ENCODE measurements at regions not wholly inside any gene's neighbourhood (a gene's known extent, or its start where the extent isn't known, plus 50 kb on each side); places are given as distances from the start of the nearest gene placed in this dataset.
"Not testable (repeated sequence)": the region's sequence is repeated elsewhere in the genome, so short reads cannot be mapped to it uniquely, and the experiment has no call there.

GRCh38 chr10:59975918-59976317, 69.6 kb upstream of the CCDC6 start:
- H3K36me3 ChIP-seq; H3K4me1 ChIP-seq; H3K27me3 ChIP-seq; ATAC-seq; H3K4me3 ChIP-seq; intact Hi-C loops (cut with DNase I); H3K27ac ChIP-seq; DNase-seq: not testable (repeated sequence)
- peaks cover 10% of the 10 kb centered on the region for H3K9me3 ChIP-seq

GRCh38 chr10:59971915-59972314, 65.6 kb upstream of the CCDC6 start:
- peak; percentile 87 for ATAC-seq
- DNase-seq = no peak
- Histone ChIP-seq H3K36me3 (no peaks in the 10 kb centered on the region), H3K27me3 (no peaks in the 10 kb centered on the region), H3K4me1 (no peaks in the 10 kb centered on the region), H3K9me3 (no peaks in the 10 kb centered on the region), H3K4me3 (no peak overlapping the region), H3K27ac (no peak overlapping the region)
- TF ChIP-seq CTCF (IDR thresholded peaks at IDR 0.05) = no peak
- intact Hi-C loops (cut with DNase I) = no loop called here

DNA sequence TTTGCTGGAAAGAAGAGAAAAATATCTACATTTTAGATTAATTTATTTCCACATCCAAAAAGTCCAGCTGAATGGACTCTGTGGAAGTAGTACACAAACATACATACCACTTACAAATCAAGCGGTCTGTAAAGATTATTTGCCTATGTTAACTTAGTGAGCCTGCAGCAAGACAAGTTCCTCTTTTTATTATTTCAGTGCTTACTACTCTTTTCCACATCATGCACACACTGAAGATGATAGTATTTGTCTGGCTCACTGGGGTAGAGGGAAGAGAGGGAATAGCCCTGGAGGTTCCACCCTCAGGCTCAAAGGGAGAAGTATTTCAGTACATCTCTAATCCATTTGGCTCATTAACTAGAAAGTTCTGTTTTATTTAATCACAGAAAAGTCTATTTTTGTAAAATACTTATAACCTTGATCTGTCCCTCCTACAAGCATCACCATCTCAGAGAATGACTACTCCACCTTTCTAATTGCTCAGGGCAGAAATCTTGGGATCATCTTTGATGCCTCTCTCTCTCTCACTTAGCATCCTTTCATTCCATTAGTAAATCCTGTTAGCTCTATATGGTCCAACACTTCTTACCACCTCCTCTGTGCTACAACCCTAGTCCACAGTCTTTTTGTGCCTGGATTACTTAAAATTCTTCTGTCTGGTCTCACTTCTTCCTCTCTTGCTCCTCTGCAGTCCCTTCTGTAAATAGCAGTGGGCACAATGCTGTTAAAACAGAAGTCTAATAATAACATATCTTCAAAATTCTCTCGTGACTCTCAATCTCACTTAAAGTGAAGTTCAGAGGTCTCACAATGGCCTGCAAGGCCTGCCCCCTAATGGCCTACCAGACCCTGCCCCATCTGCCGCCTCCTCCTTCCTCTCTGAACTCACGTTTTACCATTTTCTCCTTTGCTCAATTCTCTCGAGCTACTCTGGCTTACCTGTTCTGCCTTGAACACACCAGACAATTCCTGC, 64.3 kb upstream of the CCDC6 start:
- H3K36me3 ChIP-seq = no peaks in the 10 kb centered on the region
- no peaks in the 10 kb centered on the region for H3K27me3 ChIP-seq
- intact Hi-C loops (cut with DNase I) = no loop called here
- no peaks in the 10 kb centered on the region for H3K9me3 ChIP-seq
- no peak overlapping the region for H3K4me3 ChIP-seq
- no peak for TF ChIP-seq CTCF (IDR thresholded peaks at IDR 0.05)
- no peaks in the 10 kb centered on the region for H3K4me1 ChIP-seq
- DNase-seq = no peak
- no peak overlapping the region for H3K27ac ChIP-seq
- peak; percentile 47 for ATAC-seq

DNA sequence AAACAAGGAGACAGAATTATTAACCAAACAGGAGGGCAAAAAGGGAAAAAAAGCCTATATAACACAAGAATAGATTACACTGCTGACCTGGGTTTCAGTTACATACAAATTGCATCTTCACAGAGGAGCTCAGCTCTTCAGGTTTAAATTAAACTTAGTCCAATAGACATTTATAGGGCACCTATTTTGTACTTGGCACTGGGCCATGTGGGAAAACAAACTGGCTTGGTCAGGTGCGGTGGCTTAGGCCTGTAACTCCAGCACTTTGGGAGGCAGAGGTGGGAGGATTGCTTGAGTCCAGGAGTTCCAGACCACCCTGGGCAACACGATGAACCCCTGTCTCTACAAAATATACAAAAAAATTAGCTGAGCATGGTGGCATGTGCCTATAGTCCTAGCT, 62.3 kb upstream of the CCDC6 start:
- H3K27ac ChIP-seq = no peak overlapping the region
- peaks cover 2% of the 10 kb centered on the region for H3K27me3 ChIP-seq
- no peaks in the 10 kb centered on the region for H3K4me1 ChIP-seq
- intact Hi-C loops (cut with DNase I) = no loop called here
- H3K36me3 ChIP-seq = no peaks in the 10 kb centered on the region
- no peak for TF ChIP-seq CTCF (IDR thresholded peaks at IDR 0.05)
- H3K9me3 ChIP-seq = no peaks in the 10 kb centered on the region
- ATAC-seq (no peak), DNase-seq (no peak)
- H3K4me3 ChIP-seq = no peak overlapping the region

GRCh38 chr10:59967079-59967478, 60.7 kb upstream of the CCDC6 start:
- peaks cover 3% of the 10 kb centered on the region for H3K27me3 ChIP-seq
- no peaks in the 10 kb centered on the region for H3K4me1 ChIP-seq
- DNase-seq (no peak), ATAC-seq (no peak)
- intact Hi-C loops (cut with DNase I) = no loop called here
- H3K36me3 ChIP-seq = no peaks in the 10 kb centered on the region
- no peak overlapping the region for H3K4me3 ChIP-seq
- TF ChIP-seq CTCF (IDR thresholded peaks at IDR 0.05) = no peak
- H3K9me3 ChIP-seq = no peaks in the 10 kb centered on the region
- no peak overlapping the region for H3K27ac ChIP-seq

DNA sequence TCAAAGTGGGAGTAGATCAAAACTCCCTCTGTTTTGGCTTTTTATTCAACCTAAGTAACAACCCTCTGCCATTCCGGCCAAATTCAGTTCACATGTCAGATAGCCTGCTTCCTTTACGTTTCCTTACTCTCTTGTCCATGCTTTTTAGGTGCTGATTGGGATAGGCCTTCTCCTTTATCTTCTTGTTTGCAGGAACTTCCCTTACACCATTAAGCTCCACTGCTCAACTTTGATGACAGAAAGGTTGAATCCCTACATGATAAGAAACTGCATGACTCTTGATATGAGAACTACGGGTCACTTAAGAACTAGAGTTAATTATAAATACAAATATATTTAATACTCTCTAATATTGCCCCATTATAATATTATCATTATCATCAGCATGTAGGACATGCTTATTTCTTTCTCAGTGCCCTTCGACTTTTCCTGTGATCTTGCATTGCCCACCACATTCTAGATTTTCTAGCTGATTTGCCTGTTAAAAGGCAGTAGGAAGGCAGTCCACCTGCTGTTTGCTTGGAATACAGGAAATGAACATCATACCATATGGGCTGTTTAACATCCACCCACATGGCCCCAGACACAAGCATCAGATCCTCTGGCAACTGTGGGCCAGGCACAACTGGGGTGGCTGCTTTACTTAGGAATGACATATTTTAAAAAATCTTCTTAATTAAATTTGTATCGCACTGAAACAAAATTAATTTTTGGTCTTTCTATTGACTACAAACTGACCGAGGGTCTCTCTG, 59.7 kb upstream of the CCDC6 start:
- no peak overlapping the region for H3K27ac ChIP-seq
- H3K27me3 ChIP-seq = peaks cover 3% of the 10 kb centered on the region
- H3K9me3 ChIP-seq = no peaks in the 10 kb centered on the region
- no peak for DNase-seq
- intact Hi-C loops (cut with DNase I) = no loop called here
- ATAC-seq = no peak
- no peaks in the 10 kb centered on the region for H3K4me1 ChIP-seq
- TF ChIP-seq CTCF (IDR thresholded peaks at IDR 0.05) = no peak
- no peak overlapping the region for H3K4me3 ChIP-seq
- H3K36me3 ChIP-seq = no peaks in the 10 kb centered on the region
